Chondrocyte (in vitro differentiated cells): ENCODE measurements at regions not wholly inside any gene's neighbourhood (a gene's known extent, or its start where the extent isn't known, plus 50 kb on each side); places are given as distances from the start of the nearest gene placed in this dataset.

ENCODE experiments used
- DNase-seq: peaks from one replicate; pipeline ENCODE4 v3.0.0; 2021; ENCODE audit warnings: mixed read lengths, low spot score
- H3K27ac Mint-ChIP-seq: one replicate; pipeline ENCODE4 v1.8.0; 2021; ENCODE audit warnings: mild to moderate bottlenecking, moderate library complexity, mixed read lengths; ENCODE audit not compliant: unreplicated experiment
- H3K27me3 Mint-ChIP-seq: 2 replicates; pipeline ENCODE4 v1.8.0; 2021; ENCODE audit warnings: low read depth, mixed read lengths
- H3K36me3 Mint-ChIP-seq: 2 replicates; pipeline ENCODE4 v1.8.0; 2021; ENCODE audit warnings: low read depth, mixed read lengths
- H3K4me1 Mint-ChIP-seq: 2 replicates; pipeline ENCODE4 v1.8.0; 2021; ENCODE audit warnings: low read depth, mild to moderate bottlenecking, mixed read lengths
- H3K4me3 Mint-ChIP-seq: one replicate; pipeline ENCODE4 v1.8.0; 2021; ENCODE audit warnings: mild to moderate bottlenecking, moderate library complexity, mixed read lengths; ENCODE audit not compliant: unreplicated experiment
- H3K9me3 Mint-ChIP-seq: 2 replicates; pipeline ENCODE4 v1.8.0; 2021; ENCODE audit warnings: low read depth, mixed read lengths
- TF ChIP-seq, protein P1 (sequence below): fragments of 200-600 bp; sonication (generic); IDR thresholded peaks from 2 replicates; pipeline ENCODE4 v1.5.0; 2021; ENCODE audit warnings: antibody characterized with exemption, mild to moderate bottlenecking, moderate library complexity

DNA sequence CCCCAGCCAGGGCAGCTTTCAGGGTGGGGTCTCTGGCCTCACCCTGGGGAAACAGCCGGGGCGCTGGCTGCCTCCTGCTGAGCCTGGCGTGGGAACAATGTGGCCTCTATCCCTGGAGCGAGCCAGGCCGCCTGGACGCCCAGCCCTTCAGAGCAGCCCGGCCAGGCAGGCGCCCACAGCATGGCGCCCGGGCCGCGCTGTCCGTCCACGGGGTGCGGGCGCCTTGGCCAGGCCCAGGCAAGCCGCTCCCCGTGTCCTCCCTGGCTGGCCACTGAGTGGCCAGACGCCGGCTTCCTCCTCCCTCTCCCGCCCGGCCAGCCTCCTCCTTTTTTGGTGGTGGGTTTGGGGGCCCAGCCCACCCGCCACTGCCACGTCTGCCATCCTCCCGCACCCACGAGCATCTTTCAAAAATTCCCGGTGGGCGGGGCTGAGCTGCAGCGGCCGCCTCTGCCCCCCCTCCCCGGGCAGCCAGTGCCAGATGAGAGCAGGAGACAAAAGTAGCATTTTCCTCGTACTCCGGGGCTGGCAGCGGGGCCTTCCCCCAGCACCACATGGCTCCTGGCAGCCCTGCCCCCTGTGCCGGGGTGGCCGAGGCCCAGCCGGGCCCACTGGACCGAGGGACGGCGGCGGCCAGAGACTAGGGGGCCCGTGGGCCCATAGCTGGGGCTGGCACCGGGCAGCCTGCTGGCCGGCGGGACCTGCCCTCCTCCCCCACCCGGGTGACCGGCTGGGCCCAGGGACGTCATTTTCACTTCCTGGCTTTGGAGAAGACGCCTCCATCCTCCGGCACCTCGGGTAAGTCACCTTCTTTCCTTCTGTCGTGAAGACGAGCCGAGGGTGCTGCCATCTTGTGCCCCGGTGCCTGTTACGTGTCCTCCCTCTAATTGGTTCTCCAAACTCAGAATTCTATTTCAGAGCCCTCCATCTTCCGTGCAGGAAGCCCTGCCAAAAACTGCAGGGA, 70.2 kb upstream of the PPARA start:
- Mint-ChIP-seq H3K4me1 (peaks cover 63% of the 10 kb centered on the region), H3K27me3 (no peaks in the 10 kb centered on the region), H3K9me3 (no peaks in the 10 kb centered on the region), H3K27ac (peak overlapping the region; percentile 66), H3K4me3 (no peak overlapping the region), H3K36me3 (peaks cover 7% of the 10 kb centered on the region)
- DNase-seq: peak; percentile 76
- TF ChIP-seq, protein P1, sequence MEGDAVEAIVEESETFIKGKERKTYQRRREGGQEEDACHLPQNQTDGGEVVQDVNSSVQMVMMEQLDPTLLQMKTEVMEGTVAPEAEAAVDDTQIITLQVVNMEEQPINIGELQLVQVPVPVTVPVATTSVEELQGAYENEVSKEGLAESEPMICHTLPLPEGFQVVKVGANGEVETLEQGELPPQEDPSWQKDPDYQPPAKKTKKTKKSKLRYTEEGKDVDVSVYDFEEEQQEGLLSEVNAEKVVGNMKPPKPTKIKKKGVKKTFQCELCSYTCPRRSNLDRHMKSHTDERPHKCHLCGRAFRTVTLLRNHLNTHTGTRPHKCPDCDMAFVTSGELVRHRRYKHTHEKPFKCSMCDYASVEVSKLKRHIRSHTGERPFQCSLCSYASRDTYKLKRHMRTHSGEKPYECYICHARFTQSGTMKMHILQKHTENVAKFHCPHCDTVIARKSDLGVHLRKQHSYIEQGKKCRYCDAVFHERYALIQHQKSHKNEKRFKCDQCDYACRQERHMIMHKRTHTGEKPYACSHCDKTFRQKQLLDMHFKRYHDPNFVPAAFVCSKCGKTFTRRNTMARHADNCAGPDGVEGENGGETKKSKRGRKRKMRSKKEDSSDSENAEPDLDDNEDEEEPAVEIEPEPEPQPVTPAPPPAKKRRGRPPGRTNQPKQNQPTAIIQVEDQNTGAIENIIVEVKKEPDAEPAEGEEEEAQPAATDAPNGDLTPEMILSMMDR: no peak

DNA sequence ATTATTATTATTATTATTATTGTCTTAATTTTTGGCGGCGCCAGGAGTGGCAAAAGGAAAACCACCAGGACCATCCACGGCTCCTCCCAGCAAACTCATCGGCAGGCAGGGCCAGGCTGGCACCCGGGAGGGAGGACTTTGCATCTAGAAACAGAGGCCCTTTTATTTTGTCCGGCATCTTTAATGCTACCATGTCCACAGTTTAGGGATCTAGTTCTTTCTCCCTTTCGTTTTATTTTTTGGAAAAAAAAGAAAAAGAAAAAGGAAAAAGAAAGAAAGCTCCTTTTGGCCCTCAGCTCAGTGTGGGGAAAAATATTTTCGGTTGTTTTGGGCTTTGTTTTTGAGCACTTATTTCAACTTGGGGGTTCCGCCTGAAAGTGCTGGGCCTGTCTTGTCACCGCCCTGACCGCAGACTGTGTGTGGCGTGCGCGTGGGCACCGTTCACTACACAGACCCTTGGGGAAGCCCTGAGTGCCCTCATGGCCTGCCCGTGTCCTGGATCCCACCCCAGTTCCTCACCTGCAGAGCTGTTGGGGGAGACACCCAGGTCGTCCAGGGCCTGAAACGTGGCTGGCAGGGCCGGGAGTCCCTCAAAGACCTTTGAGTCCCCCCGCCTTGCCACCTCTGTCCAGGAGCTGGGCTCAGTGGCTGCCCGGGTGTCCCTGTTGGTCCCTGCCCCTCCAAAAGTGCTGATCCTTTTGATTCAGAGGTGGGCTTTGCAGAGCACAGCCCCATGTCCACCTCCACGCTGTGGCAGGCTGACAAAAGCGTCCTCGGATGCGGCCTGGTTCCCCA, 69.1 kb upstream of the PPARA start:
- no peak overlapping the region for H3K27ac Mint-ChIP-seq
- no peak overlapping the region for H3K4me3 Mint-ChIP-seq
- H3K9me3 Mint-ChIP-seq: no peaks in the 10 kb centered on the region
- H3K36me3 Mint-ChIP-seq: peaks cover 2% of the 10 kb centered on the region
- no peaks in the 10 kb centered on the region for H3K27me3 Mint-ChIP-seq
- H3K4me1 Mint-ChIP-seq: peaks cover 63% of the 10 kb centered on the region
- TF ChIP-seq, protein P1: no peak
- peak; percentile 79 for DNase-seq

DNA sequence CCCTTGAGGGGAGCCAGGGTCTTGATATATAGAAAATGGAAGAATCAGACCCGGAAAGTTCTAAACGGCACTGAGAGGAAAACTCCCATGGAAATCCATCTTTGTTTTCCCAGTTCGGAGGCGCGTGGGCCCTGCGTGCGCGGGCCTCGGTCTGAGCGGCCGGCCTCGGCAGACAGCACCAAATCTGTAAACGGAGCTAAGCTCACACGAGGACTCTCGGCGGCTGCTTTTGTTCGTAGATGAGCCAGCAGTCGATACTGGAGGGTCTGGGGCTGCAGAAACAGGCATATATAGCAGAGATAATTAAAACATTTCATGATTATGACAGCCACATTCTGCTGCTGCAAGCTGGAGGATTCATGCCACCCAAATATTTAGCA, 68.5 kb upstream of the PPARA start:
- H3K4me1 Mint-ChIP-seq: peaks cover 62% of the 10 kb centered on the region
- H3K27ac Mint-ChIP-seq: no peak overlapping the region
- H3K36me3 Mint-ChIP-seq: peaks cover 2% of the 10 kb centered on the region

DNA sequence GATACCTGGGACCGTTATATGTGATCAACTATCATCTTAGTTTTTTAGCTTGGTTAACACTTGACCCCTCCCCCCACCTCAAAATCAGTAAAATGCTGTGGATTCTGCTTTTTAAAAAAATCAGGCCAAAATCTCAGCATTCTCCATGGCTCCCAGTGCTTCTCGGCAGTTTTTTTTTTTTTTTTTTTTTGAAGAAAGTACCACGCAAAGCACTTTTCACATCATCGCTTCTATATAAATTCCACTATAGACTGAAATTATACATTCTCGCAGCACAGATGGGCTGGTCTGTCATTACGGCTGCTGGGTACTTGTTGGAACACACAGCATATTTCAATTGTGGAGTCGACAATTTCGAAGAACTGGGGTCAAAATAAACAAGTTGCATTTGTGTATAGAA, 67.7 kb upstream of the PPARA start:
- TF ChIP-seq, protein P1: no peak
- DNase-seq: no peak
- Mint-ChIP-seq H3K27ac (no peak overlapping the region), H3K4me3 (no peak overlapping the region), H3K9me3 (no peaks in the 10 kb centered on the region), H3K36me3 (peaks cover 2% of the 10 kb centered on the region), H3K27me3 (no peaks in the 10 kb centered on the region), H3K4me1 (peaks cover 62% of the 10 kb centered on the region)

More for the DNA sequence above, 68.5 kb upstream of the PPARA start:
- H3K4me3 Mint-ChIP-seq: no peak overlapping the region
- no peaks in the 10 kb centered on the region for H3K27me3 Mint-ChIP-seq
- TF ChIP-seq, protein P1: no peak
- DNase-seq: no peak
- no peaks in the 10 kb centered on the region for H3K9me3 Mint-ChIP-seq
